ENCODE measurements at regions not wholly inside any gene's neighbourhood (a gene's known extent, or its start where the extent isn't known, plus 50 kb on each side); places are given as distances from the start of the nearest gene placed in this dataset.

DNA sequence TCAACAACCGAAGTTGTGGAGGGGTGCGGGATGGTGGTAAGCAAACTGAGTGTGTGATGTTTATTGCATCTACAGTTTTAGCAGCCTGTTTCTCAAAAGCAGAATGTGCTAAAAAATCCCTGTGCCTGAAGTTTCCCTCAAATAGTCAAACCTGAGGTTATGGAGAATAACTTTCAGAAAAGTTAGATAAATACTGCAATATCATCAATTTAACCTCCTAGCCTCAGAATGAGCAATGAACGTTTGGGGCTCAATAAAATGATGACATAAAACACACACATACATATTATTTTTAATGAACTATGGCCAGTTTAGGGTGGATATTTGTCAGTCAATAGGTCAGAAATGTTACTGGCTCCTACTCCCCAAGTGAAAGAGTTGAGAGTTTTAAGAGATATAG, 201.6 kb downstream of the SEMA6D start:
- TF ChIP-seq, protein P1, sequence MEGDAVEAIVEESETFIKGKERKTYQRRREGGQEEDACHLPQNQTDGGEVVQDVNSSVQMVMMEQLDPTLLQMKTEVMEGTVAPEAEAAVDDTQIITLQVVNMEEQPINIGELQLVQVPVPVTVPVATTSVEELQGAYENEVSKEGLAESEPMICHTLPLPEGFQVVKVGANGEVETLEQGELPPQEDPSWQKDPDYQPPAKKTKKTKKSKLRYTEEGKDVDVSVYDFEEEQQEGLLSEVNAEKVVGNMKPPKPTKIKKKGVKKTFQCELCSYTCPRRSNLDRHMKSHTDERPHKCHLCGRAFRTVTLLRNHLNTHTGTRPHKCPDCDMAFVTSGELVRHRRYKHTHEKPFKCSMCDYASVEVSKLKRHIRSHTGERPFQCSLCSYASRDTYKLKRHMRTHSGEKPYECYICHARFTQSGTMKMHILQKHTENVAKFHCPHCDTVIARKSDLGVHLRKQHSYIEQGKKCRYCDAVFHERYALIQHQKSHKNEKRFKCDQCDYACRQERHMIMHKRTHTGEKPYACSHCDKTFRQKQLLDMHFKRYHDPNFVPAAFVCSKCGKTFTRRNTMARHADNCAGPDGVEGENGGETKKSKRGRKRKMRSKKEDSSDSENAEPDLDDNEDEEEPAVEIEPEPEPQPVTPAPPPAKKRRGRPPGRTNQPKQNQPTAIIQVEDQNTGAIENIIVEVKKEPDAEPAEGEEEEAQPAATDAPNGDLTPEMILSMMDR (IDR thresholded peaks at IDR 0.05; ENCODE audit: low read length, missing control alignments) = no peak
- no peak for DNase-seq (ENCODE audit: low read depth)
- no peak overlapping the region for H3K4me3 ChIP-seq (replicated peaks; ENCODE audit: low read depth, low read length)

DNA sequence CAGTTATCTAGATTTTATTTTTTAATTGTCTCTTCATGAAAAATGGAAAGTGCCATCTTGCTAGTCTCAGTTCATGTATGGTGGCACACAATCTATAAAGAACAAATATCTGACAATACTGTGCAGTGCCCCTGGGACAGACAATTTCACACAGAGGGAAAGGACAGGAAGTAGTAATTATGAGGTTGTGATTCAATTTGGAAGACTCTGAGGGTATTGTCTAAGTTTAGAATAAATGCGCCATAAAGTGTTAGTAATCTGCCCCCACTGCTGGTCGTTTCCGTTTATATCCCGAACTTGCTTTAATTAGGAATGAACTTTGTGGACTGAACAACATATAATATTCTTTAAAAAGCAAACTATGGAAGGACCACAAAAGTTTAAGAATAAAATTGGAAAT, 196.4 kb upstream of the SLC24A5 start:
- TF ChIP-seq, protein P1 (IDR thresholded peaks at IDR 0.05; ENCODE audit: low read length, missing control alignments) = no peak
- DNase-seq (ENCODE audit: low read depth) = no peak
- H3K4me3 ChIP-seq (replicated peaks; ENCODE audit: low read depth, low read length) = no peak overlapping the region

DNA sequence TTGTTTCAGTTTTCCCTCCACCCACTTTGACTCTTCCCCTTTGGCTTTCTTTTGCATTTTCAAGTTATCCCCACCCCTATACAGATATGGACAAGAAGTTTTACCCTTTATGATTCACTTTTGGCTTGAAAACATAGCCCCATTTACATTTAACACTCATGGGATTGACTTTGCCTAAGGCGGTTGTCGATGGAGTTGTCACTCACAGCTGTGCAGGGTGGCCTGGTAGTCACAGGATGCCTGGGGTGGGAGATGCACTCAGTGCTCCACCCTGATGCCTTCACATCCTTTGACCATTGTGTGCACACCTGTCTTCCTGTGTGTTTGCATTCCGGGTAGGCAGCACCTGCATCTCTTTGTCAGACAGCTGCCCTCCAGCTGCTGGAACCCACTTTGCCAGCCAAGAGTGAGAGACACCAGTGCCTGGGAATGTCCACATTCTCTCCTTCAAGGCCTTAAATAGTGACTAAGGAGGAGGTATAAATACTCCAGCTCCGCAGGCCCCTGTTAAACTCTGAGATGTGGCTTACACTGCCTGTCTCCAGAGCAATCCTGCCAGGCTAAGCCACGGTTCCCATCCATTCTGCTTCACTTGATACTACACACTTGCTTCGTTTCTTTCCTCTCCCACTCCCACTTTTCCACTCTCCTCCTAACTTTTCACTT, 191.5 kb upstream of the SLC24A5 start:
- TF ChIP-seq, protein P1 (IDR thresholded peaks at IDR 0.05; ENCODE audit: low read length, missing control alignments) = no peak
- H3K4me3 ChIP-seq (replicated peaks; ENCODE audit: low read depth, low read length) = no peak overlapping the region
- DNase-seq (ENCODE audit: low read depth) = no peak

- DNase-seq (ENCODE audit: low read depth) = no peak
- no peak overlapping the region for H3K4me3 ChIP-seq (replicated peaks; ENCODE audit: low read depth, low read length)
- TF ChIP-seq, protein P1 (IDR thresholded peaks at IDR 0.05; ENCODE audit: low read length, missing control alignments) = no peak
These were observed 188.5 kb upstream of the SLC24A5 start for GRCh38 chr15:47932261-47932660.

DNA sequence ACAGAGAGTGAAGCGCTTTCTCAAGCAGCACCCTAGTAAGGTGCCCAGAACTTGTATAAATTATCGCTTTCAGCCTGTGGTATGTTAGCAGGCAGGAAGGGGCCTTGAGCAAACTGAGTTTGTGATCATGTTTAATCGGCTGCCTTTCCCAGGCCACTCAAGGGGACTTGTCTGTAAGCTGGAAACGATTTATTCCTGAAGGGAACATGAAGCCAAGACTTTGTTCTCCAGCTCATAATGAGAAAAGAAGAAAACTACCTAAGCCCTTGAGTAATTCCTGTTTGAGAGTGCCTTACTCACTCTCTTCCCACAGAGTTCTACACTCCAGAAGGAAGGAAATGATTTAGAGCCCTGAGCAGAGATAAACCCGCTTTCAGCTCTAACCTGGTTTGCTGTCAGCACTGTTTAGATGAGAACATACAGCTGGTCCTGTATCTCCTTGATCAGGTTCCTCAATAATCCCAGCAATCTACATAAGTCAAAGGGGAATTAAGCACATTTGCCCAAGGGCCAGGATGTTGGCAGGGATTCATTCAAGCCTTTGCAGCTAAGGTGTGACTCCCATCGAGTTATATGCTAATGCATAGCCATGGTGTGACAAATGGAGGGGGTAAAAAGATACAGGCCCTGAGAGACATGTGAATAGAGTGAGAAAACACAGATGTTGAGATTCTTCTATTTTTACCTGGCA, 187.7 kb upstream of the SLC24A5 start:
- TF ChIP-seq, protein P1 (IDR thresholded peaks at IDR 0.05; ENCODE audit: low read length, missing control alignments) = no peak
- DNase-seq (ENCODE audit: low read depth) = no peak
- no peak overlapping the region for H3K4me3 ChIP-seq (replicated peaks; ENCODE audit: low read depth, low read length)

GRCh38 chr15:47933865-47934264, 186.9 kb upstream of the SLC24A5 start:
- TF ChIP-seq, protein P1 (IDR thresholded peaks at IDR 0.05; ENCODE audit: low read length, missing control alignments) = no peak
- DNase-seq (ENCODE audit: low read depth) = no peak
- no peak overlapping the region for H3K4me3 ChIP-seq (replicated peaks; ENCODE audit: low read depth, low read length)

GRCh38 chr15:47934342-47934741, 186.4 kb upstream of the SLC24A5 start:
- no peak for DNase-seq (ENCODE audit: low read depth)
- no peak overlapping the region for H3K4me3 ChIP-seq (replicated peaks; ENCODE audit: low read depth, low read length)
- TF ChIP-seq, protein P1 (IDR thresholded peaks at IDR 0.05; ENCODE audit: low read length, missing control alignments) = no peak
